22Rv1 (cell line): ENCODE measurements at regions not wholly inside any gene's neighbourhood (a gene's known extent, or its start where the extent isn't known, plus 50 kb on each side); places are given as distances from the start of the nearest gene placed in this dataset.

ENCODE experiments used
- H3K27ac ChIP-seq: fragments of 450-650 bp; 2 replicates; pipeline ENCODE4 v1.5.1; 2017
- CTCF ChIP-seq: fragments of 450-650 bp; IDR thresholded peaks from 2 replicates; pipeline ENCODE4 v1.5.1; 2017; ENCODE audit warnings: mild to moderate bottlenecking
- ZFX ChIP-seq: fragments of 450-650 bp; IDR thresholded peaks from 2 replicates; pipeline ENCODE4 v1.6.1; 2017; ENCODE audit warnings: antibody characterized with exemption, borderline replicate concordance

- no peak for TF ChIP-seq CTCF
- TF ChIP-seq ZFX: no peak
Measured at GRCh38 chr16:58828901-58829545, 94.9 kb upstream of the GOT2 start.

GRCh38 chr16:58824201-58824600, 90.1 kb upstream of the GOT2 start:
- TF ChIP-seq ZFX (no peak), CTCF (no peak)
- no peak overlapping the region for H3K27ac ChIP-seq

More at GRCh38 chr16:58828901-58829545, 94.9 kb upstream of the GOT2 start:
- H3K27ac ChIP-seq: no peak overlapping the region

- TF ChIP-seq CTCF: no peak
Measured at GRCh38 chr16:58821886-58822285, 87.8 kb upstream of the GOT2 start.

GRCh38 chr16:58820411-58820810, 86.3 kb upstream of the GOT2 start:
- TF ChIP-seq CTCF: no peak
- no peak overlapping the region for H3K27ac ChIP-seq

More at GRCh38 chr16:58821886-58822285, 87.8 kb upstream of the GOT2 start:
- no peak overlapping the region for H3K27ac ChIP-seq

GRCh38 chr16:58815181-58815888, 81.2 kb upstream of the GOT2 start:
- no peak overlapping the region for H3K27ac ChIP-seq
- TF ChIP-seq CTCF (no peak), ZFX (no peak)

GRCh38 chr16:58814348-58814801, 80.3 kb upstream of the GOT2 start:
- H3K27ac ChIP-seq: no peak overlapping the region
- TF ChIP-seq CTCF (peak; percentile 95), ZFX (no peak)

GRCh38 chr16:58809213-58809612, 75.1 kb upstream of the GOT2 start:
- no peak for TF ChIP-seq CTCF
- TF ChIP-seq ZFX: no peak
- no peak overlapping the region for H3K27ac ChIP-seq
